Panc1 (cell line): ENCODE measurements at regions not wholly inside any gene's neighbourhood (a gene's known extent, or its start where the extent isn't known, plus 50 kb on each side); places are given as distances from the start of the nearest gene placed in this dataset.
"Not testable (repeated sequence)": the region's sequence is repeated elsewhere in the genome, so short reads cannot be mapped to it uniquely, and the experiment has no call there.

Experiments
- ATAC-seq: fragments of 200-7000 bp; cut with Tn5 transposase; 2 replicates; pipeline ENCODE4 v1.9.1; 2020; ENCODE audit warnings: mild to moderate bottlenecking, moderate library complexity
- BruUV-seq: library from RNA; stranded (reverse); fragments of 400-500 nt; replicated peaks from 2 replicates; lab custom pipeline; 2021; lab: Mats Ljungman, UMichigan
- CTCF ChIA-PET: fragments of 300-600 bp; sonication (Branson Sonifier 250); formaldehyde crosslinking; loops from one replicate; lab custom pipeline; 2022; ENCODE audit warnings: antibody characterized with exemption; lab: Charles Lee
- POLR2A ChIA-PET: fragments of 300-600 bp; sonication (Branson Sonifier 250); formaldehyde crosslinking; loops from one replicate; lab custom pipeline; 2022; ENCODE audit warnings: antibody characterized with exemption; lab: Charles Lee
- DNase-seq: peaks from one replicate; pipeline ENCODE4 v3.0.0-alpha.2; 2010; ENCODE audit warnings: low read depth, low spot score
- H3K27ac ChIP-seq: 2 replicates; pipeline ENCODE4 v1.5.1; 2011; ENCODE audit warnings: mild to moderate bottlenecking, low read length, inconsistent platforms
- H3K27me3 ChIP-seq: fragments of 200-500 bp; sonication (Bioruptor generic); 2 replicates; pipeline ENCODE4 v1.6.0; 2014; ENCODE audit warnings: low read length, inconsistent platforms; ENCODE audit not compliant: control insufficient read depth, insufficient read depth
- H3K36me3 ChIP-seq: fragments of 200-500 bp; sonication (Bioruptor generic); 2 replicates; pipeline ENCODE4 v1.5.1; 2014; ENCODE audit warnings: inconsistent platforms, mild to moderate bottlenecking, low read length, moderate library complexity; ENCODE audit not compliant: control insufficient read depth, insufficient read depth
- H3K4me1 ChIP-seq: 2 replicates; pipeline ENCODE4 v1.5.1; 2011; ENCODE audit warnings: inconsistent platforms, mild to moderate bottlenecking, low read length, moderate library complexity; ENCODE audit not compliant: control insufficient read depth, insufficient read depth
- H3K4me3 ChIP-seq, 2 experiments: 2 replicates each; pipeline ENCODE4 v1.5.1; 2011 to 2012; ENCODE audit warnings: low read depth in 2 of 2, low read length in 2 of 2, mild to moderate bottlenecking in 2 of 2, inconsistent platforms in 1 of 2, moderate library complexity in 1 of 2
- H3K9me3 ChIP-seq: fragments of 200-500 bp; sonication (Bioruptor generic); 2 replicates; pipeline ENCODE4 v1.5.1; 2014; ENCODE audit warnings: low read depth, mild to moderate bottlenecking, inconsistent platforms, low read length, moderate library complexity; ENCODE audit not compliant: control insufficient read depth, insufficient read depth
- CTCF ChIP-seq: fragments of 450-650 bp; IDR thresholded peaks from 2 replicates; pipeline ENCODE4 v1.5.1; 2017; ENCODE audit warnings: mild to moderate bottlenecking
- POLR2AphosphoS5 ChIP-seq: IDR thresholded peaks from 2 replicates; pipeline ENCODE4 v1.6.1; 2012; ENCODE audit warnings: mild to moderate bottlenecking, low read depth, low read length, moderate library complexity
- REST ChIP-seq, 2 experiments: IDR thresholded peaks; 2 replicates each; pipeline ENCODE4 v1.6.1; 2011 to 2012; ENCODE audit warnings: low read depth in 2 of 2, control low read depth in 1 of 2, low read length in 1 of 2, mild to moderate bottlenecking in 1 of 2, moderate library complexity in 1 of 2; ENCODE audit not compliant: insufficient read depth in 1 of 2
- SIN3A ChIP-seq: IDR thresholded peaks from 2 replicates; pipeline ENCODE4 v1.6.1; 2012; ENCODE audit warnings: low read depth, mild to moderate bottlenecking, low read length, moderate library complexity, borderline replicate concordance; ENCODE audit not compliant: insufficient read depth
- TCF7L2 ChIP-seq: IDR thresholded peaks from 2 replicates; pipeline ENCODE4 v1.6.1; 2011; ENCODE audit warnings: mild to moderate bottlenecking, low read depth, low read length, inconsistent platforms
- in situ Hi-C: cut with HindIII; loops from 2 replicates; pipeline ENCODE4 v1.10.0; 2016; ENCODE audit warnings: low sequenced_read_pairs, low pct_unique_long_range_greater_than_20kb
- intact Hi-C: fragments of 100-400 bp; cut with micrococcal nuclease; formaldehyde crosslinking; loops from one replicate; pipeline ENCODE4 v1.10.0; 2022; ENCODE audit not compliant: unreplicated experiment

- intact Hi-C loops: no loop called here
- CTCF ChIA-PET: no interaction called here
- no peak for ATAC-seq
Observed at GRCh38 chr4:124817531-124817930, 105.0 kb upstream of the ANKRD50 start.

DNA sequence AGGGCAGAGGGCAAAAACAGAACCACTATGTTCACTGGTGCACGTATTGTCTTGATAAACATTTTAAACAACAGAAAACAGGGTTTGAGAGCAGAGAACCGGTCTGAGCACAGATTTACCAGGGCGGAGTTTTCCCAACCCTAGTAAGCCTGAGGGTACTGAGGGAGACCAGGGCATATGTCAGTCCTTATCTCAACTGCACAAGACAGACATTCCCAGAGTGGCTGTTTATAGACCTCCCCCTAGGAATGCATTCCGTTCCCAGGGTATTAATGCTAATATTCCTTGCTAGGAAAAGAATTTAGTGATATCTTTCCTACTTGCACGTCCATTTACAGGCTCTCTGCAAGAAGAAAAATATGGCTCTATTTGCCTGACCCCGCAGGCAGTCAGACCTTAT, 99.7 kb upstream of the ANKRD50 start:
- POLR2A ChIA-PET, intact Hi-C loops, H3K27me3 ChIP-seq, BruUV-seq, H3K36me3 ChIP-seq, CTCF ChIA-PET, H3K9me3 ChIP-seq, in situ Hi-C loops, DNase-seq, ATAC-seq, H3K4me1 ChIP-seq, H3K27ac ChIP-seq, H3K4me3 ChIP-seq: not testable (repeated sequence)

More at GRCh38 chr4:124817531-124817930, 105.0 kb upstream of the ANKRD50 start:
- Histone ChIP-seq H3K4me3 (no peak overlapping the region), H3K4me1 (no peaks in the 10 kb centered on the region), H3K36me3 (no peaks in the 10 kb centered on the region), H3K9me3 (0 out of 2 replicates have a peak, but pooled peaks cover 3% of the 10 kb centered on the region), H3K27me3 (no peaks in the 10 kb centered on the region), H3K27ac (no peak overlapping the region)
- in situ Hi-C loops: no loop called here
- no TSS peak for BruUV-seq
- POLR2A ChIA-PET: interaction anchor here (0.6 kb wide), 1 partner anchor 646 kb away, joined by 5 read pairs; no protein-coding TSS in a partner anchor
- TF ChIP-seq CTCF (no peak), REST (IDR thresholded peaks at IDR 0.05; ENCODE audit: insufficient read depth in 1 of 2, low read depth in 2 of 2, low read length in 1 of 2) (no peak), SIN3A (no peak), POLR2AphosphoS5 (no peak), TCF7L2 (no peak)
- DNase-seq: no peak

DNA sequence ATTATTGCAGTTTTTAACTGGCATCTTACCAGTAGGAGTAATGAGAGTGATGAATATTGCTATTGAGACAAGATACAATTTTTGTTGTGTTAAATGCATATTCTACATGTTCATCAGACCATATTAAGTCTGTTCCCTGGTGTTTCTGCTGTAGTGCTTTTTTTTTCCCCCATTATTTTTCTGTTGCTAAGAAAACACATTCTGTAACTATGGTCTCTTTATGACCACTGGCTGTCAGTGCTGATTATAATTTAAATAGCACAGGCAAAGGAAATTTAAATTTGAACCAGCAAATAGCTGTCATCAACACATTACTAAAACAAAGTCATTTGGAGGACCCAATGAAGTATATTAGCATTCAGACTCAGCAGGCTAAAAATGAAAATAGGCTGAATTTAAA, 98.3 kb upstream of the ANKRD50 start:
- CTCF ChIA-PET: no interaction called here
- in situ Hi-C loops: no loop called here
- no TSS peak for BruUV-seq

More for the DNA sequence above, 98.3 kb upstream of the ANKRD50 start:
- no peaks in the 10 kb centered on the region for H3K4me1 ChIP-seq
- no peak overlapping the region for H3K27ac ChIP-seq
- intact Hi-C loops: no loop called here
- no peaks in the 10 kb centered on the region for H3K36me3 ChIP-seq
- 0 out of 2 replicates have a peak, but pooled peaks cover 3% of the 10 kb centered on the region for H3K9me3 ChIP-seq
- POLR2A ChIA-PET: no interaction called here
- H3K4me3 ChIP-seq: no peak overlapping the region
- DNase-seq (no peak), ATAC-seq (no peak)
- TF ChIP-seq TCF7L2: no peak
- no peak for TF ChIP-seq SIN3A
- TF ChIP-seq POLR2AphosphoS5: no peak
- TF ChIP-seq REST (IDR thresholded peaks at IDR 0.05; ENCODE audit: insufficient read depth in 1 of 2, low read depth in 2 of 2, low read length in 1 of 2): no peak
- TF ChIP-seq CTCF: no peak
- H3K27me3 ChIP-seq: no peaks in the 10 kb centered on the region
